CD14-positive monocyte (primary cell): ENCODE measurements at regions not wholly inside any gene's neighbourhood (a gene's known extent, or its start where the extent isn't known, plus 50 kb on each side); places are given as distances from the start of the nearest gene placed in this dataset.
"Not testable (repeated sequence)": the region's sequence is repeated elsewhere in the genome, so short reads cannot be mapped to it uniquely, and the experiment has no call there.

Source experiments
- DNase-seq, 3 donors: peaks; one replicate each; pipeline ENCODE4 v3.0.0-alpha.2; 2011 to 2022
- H2AFZ ChIP-seq: 2 replicates; pipeline ENCODE4 v1.6.0; 2012; ENCODE audit warnings: mild to moderate bottlenecking, low read depth, low read length, inconsistent platforms; ENCODE audit not compliant: insufficient read depth, poor library complexity, severe bottlenecking
- H3K27ac ChIP-seq, 2 donors: 1 replicate in 1 of 2; 2 replicates in 1 of 2; pipeline ENCODE4 v1.5.1; 2012 to 2013; ENCODE audit warnings: low read length in 2 of 2, control low read depth in 1 of 2, inconsistent platforms in 1 of 2, low read depth in 1 of 2, mild to moderate bottlenecking in 1 of 2
- H3K27me3 ChIP-seq, 2 donors: one replicate each; pipeline versions ENCODE4 v1.6.0 to v1.6.1; 2011 to 2013; ENCODE audit warnings: low read length in 2 of 2; ENCODE audit not compliant: control insufficient read depth in 2 of 2, insufficient read depth in 2 of 2
- H3K36me3 ChIP-seq, 2 donors: replicated peaks in 1 of 2; 1 replicate in 1 of 2; 2 replicates in 1 of 2; pipeline versions ENCODE4 v1.5.1 to v1.6.1; 2012 to 2013; ENCODE audit warnings: low read length in 2 of 2, control low read depth in 1 of 2, inconsistent platforms in 1 of 2, mild to moderate bottlenecking in 1 of 2; ENCODE audit not compliant: insufficient read depth in 2 of 2, control insufficient read depth in 1 of 2
- H3K4me1 ChIP-seq, 2 donors: 1 replicate in 1 of 2; 2 replicates in 1 of 2; pipeline versions ENCODE4 v1.5.1 to v1.6.1; 2012 to 2013; ENCODE audit warnings: low read length in 2 of 2, control low read depth in 1 of 2, inconsistent platforms in 1 of 2, mild to moderate bottlenecking in 1 of 2, moderate library complexity in 1 of 2; ENCODE audit not compliant: insufficient read depth in 2 of 2, control insufficient read depth in 1 of 2
- H3K4me2 ChIP-seq: replicated peaks from 2 replicates; pipeline ENCODE3; 2012; ENCODE audit warnings: low read length, moderate library complexity, mild to moderate bottlenecking; ENCODE audit not compliant: poor library complexity, severe bottlenecking; ENCODE audit errors: extremely low read depth
- H3K4me3 ChIP-seq, 3 experiments: fragments of 200-600 bp in 1 of 3; sonication (generic) in 1 of 3; replicated peaks in 1 of 3; 1 replicate in 2 of 3; 2 replicates in 1 of 3; pipeline ENCODE4 v1.5.1; 2011 to 2013; ENCODE audit warnings: low read length in 3 of 3, mild to moderate bottlenecking in 3 of 3, control low read depth in 2 of 3, low read depth in 2 of 3, inconsistent platforms in 1 of 3, moderate library complexity in 1 of 3
- H3K79me2 ChIP-seq: 2 replicates; pipeline ENCODE4 v1.6.0; 2012; ENCODE audit warnings: mild to moderate bottlenecking, control low read depth, inconsistent platforms, low read length, moderate library complexity; ENCODE audit not compliant: insufficient read depth
- H3K9ac ChIP-seq: 2 replicates; pipeline ENCODE4 v1.6.0; 2017; ENCODE audit warnings: low read length, mild to moderate bottlenecking; ENCODE audit not compliant: insufficient read depth, poor library complexity, severe bottlenecking
- H3K9me3 ChIP-seq, 2 donors: replicated peaks in 1 of 2; 1 replicate in 1 of 2; 2 replicates in 1 of 2; pipeline versions ENCODE4 v1.5.1 to v1.6.1; 2012 to 2013; ENCODE audit warnings: low read length in 2 of 2, control low read depth in 1 of 2; ENCODE audit not compliant: control insufficient read depth in 1 of 2, insufficient read depth in 1 of 2
- H4K20me1 ChIP-seq: 2 replicates; pipeline ENCODE4 v1.6.0; 2012; ENCODE audit warnings: mild to moderate bottlenecking, low read length, control low read depth, moderate library complexity; ENCODE audit not compliant: insufficient read depth
- H3K27ac Mint-ChIP-seq, 7 donors: one replicate each; pipeline ENCODE4 v1.8.0; 2020; ENCODE audit warnings: mild to moderate bottlenecking in 7 of 7, mixed read lengths in 7 of 7, moderate library complexity in 6 of 7, inconsistent platforms in 2 of 7
- H3K27me3 Mint-ChIP-seq, 3 donors: one replicate each; pipeline ENCODE4 v1.8.0; 2021 to 2022; ENCODE audit warnings: low read depth in 3 of 3, mild to moderate bottlenecking in 3 of 3, mixed read lengths in 3 of 3, moderate library complexity in 3 of 3, inconsistent platforms in 1 of 3
- H3K36me3 Mint-ChIP-seq, 2 donors: one replicate each; pipeline ENCODE4 v1.8.0; 2020; ENCODE audit warnings: mixed read lengths in 2 of 2, inconsistent platforms in 1 of 2, mild to moderate bottlenecking in 1 of 2
- H3K4me1 Mint-ChIP-seq: one replicate; pipeline ENCODE4 v1.8.0; 2020; ENCODE audit warnings: mild to moderate bottlenecking, mixed read lengths
- H3K4me3 Mint-ChIP-seq, 2 donors: one replicate each; pipeline ENCODE4 v1.8.0; 2020; ENCODE audit warnings: mild to moderate bottlenecking in 2 of 2, mixed read lengths in 2 of 2, moderate library complexity in 1 of 2
- H3K9me3 Mint-ChIP-seq, 7 donors: one replicate each; pipeline ENCODE4 v1.8.0; 2020 to 2022; ENCODE audit warnings: mixed read lengths in 7 of 7, mild to moderate bottlenecking in 6 of 7, moderate library complexity in 6 of 7, inconsistent platforms in 2 of 7
- WGBS: methylation state at CpG from one replicate; pipeline ENCODE4 v1.1.5; 2013; ENCODE audit warnings: missing lambda C conversion rate; ENCODE audit not compliant: insufficient coverage; 5-methylcytosine and 5-hydroxymethylcytosine counted together
- intact Hi-C, 2 donors: fragments of 100-400 bp; cut with micrococcal nuclease; formaldehyde crosslinking; loops; one replicate each; pipeline versions ENCODE4 v1.15.0 to v1.15.1; 2023
- TF ChIP-seq, protein P1 (sequence below): fragments of 200-600 bp; IDR thresholded peaks from one replicate; pipeline ENCODE4 v1.8.0; 2022; ENCODE audit warnings: antibody characterized with exemption, mild to moderate bottlenecking

DNA sequence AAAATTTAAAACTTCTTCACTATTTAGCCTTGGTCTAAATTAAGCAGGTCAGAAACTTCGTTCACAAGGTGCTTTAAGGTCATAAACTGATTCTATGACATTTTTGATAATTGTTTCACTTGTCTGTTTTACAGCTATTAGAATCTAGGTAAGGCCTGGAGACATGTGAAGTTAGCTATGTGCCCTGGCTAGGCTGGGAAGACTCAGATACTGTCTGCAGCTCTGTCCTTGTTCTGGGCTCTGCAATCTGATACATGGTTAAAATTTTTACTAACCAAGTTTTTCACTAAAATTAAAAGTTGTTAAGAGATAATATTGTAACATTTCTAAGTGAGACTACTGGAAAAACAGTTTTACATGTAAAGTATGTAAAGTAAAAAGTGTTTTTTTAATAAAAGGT is 479.6 kb upstream of the EPHA6 start:
- no peaks in the 10 kb centered on the region for H3K4me1 ChIP-seq
- Mint-ChIP-seq H3K27ac (no peak overlapping the region), H3K4me1 (no peaks in the 10 kb centered on the region), H3K27me3 (peaks cover 0 to under 1% (median 0%) of the 10 kb centered on the region in 3 donors), H3K36me3 (no peaks in the 10 kb centered on the region), H3K9me3 (peaks cover 0 to 9% (median 2%) of the 10 kb centered on the region in 7 donors), H3K4me3 (no peak overlapping the region)
- intact Hi-C loops, result no loop called here
- H3K36me3 ChIP-seq, result no peaks in the 10 kb centered on the region
- DNase-seq, result no peak
- no peaks in the 10 kb centered on the region for H3K9me3 ChIP-seq
- TF ChIP-seq, protein P1, sequence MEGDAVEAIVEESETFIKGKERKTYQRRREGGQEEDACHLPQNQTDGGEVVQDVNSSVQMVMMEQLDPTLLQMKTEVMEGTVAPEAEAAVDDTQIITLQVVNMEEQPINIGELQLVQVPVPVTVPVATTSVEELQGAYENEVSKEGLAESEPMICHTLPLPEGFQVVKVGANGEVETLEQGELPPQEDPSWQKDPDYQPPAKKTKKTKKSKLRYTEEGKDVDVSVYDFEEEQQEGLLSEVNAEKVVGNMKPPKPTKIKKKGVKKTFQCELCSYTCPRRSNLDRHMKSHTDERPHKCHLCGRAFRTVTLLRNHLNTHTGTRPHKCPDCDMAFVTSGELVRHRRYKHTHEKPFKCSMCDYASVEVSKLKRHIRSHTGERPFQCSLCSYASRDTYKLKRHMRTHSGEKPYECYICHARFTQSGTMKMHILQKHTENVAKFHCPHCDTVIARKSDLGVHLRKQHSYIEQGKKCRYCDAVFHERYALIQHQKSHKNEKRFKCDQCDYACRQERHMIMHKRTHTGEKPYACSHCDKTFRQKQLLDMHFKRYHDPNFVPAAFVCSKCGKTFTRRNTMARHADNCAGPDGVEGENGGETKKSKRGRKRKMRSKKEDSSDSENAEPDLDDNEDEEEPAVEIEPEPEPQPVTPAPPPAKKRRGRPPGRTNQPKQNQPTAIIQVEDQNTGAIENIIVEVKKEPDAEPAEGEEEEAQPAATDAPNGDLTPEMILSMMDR, result no peak
- no peak overlapping the region for H2AFZ ChIP-seq
- H3K9ac ChIP-seq, result no peak overlapping the region
- no peak overlapping the region for H3K4me3 ChIP-seq
- H3K27me3 ChIP-seq, result no peaks in the 10 kb centered on the region
- no peak overlapping the region for H3K27ac ChIP-seq
- H3K79me2 ChIP-seq, result no peaks in the 10 kb centered on the region
- no peaks in the 10 kb centered on the region for H4K20me1 ChIP-seq
- H3K4me2 ChIP-seq, result no peak overlapping the region
- whole genome bisulfite sequencing, result no CpG with 5 or more reads among the region's 1 CpG

DNA sequence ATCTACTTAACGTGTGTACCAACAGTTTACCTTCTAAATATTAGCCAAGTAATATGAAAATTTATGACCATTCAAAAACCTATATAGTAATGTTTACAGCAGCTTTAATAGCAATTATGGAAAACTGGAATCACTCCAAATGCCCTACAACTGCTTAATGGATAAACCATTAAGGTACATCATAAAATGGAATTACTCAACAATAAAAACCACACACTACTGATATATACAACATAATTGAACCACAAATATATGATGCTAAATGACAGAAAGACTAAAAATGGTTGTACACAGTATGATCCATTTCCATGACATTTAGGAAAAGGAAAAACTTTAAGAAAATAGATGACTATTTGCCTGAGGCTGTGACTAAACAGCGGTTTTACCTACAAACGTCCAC is 467.1 kb upstream of the EPHA6 start:
- H3K27me3 Mint-ChIP-seq, result no peaks in the 10 kb centered on the region

GRCh38 chr3:96351598-96351997 is 462.8 kb upstream of the EPHA6 start:
- H3K4me2 ChIP-seq, DNase-seq, H3K36me3 ChIP-seq, H3K27me3 Mint-ChIP-seq, H3K4me3 ChIP-seq, H3K27ac Mint-ChIP-seq, H3K4me3 Mint-ChIP-seq, H4K20me1 ChIP-seq, H3K4me1 ChIP-seq, H3K9me3 Mint-ChIP-seq, H3K79me2 ChIP-seq, H3K9ac ChIP-seq, H3K36me3 Mint-ChIP-seq, intact Hi-C loops, H3K27me3 ChIP-seq, H3K27ac ChIP-seq, H3K4me1 Mint-ChIP-seq, H2AFZ ChIP-seq: not testable (repeated sequence)
- H3K9me3 ChIP-seq, result peaks cover 0 to 11% of the 10 kb centered on the region in 2 donors

More for the DNA sequence above, 467.1 kb upstream of the EPHA6 start:
- H3K36me3 Mint-ChIP-seq, result no peaks in the 10 kb centered on the region
- H3K79me2 ChIP-seq, result no peaks in the 10 kb centered on the region
- peaks cover 0 to 3% (median 0%) of the 10 kb centered on the region in 7 donors for H3K9me3 Mint-ChIP-seq
- no peaks in the 10 kb centered on the region for H3K4me1 Mint-ChIP-seq
- TF ChIP-seq, protein P1, result no peak
- DNase-seq, result no peak
- no peaks in the 10 kb centered on the region for H3K27me3 ChIP-seq
- H2AFZ ChIP-seq, result no peak overlapping the region
- intact Hi-C loops, result no loop called here
- no peak overlapping the region for H3K9ac ChIP-seq
- H3K27ac ChIP-seq, result no peak overlapping the region
- H3K4me3 Mint-ChIP-seq, result no peak overlapping the region
- no peaks in the 10 kb centered on the region for H3K4me1 ChIP-seq
- H3K4me2 ChIP-seq, result no peak overlapping the region
- H3K27ac Mint-ChIP-seq, result no peak overlapping the region
- WGBS, result 100% methylated on average over 1 of the region's 3 CpGs
- no peaks in the 10 kb centered on the region for H4K20me1 ChIP-seq
- H3K36me3 ChIP-seq, result no peaks in the 10 kb centered on the region
- no peak overlapping the region for H3K4me3 ChIP-seq
- peaks cover 0 to 6% of the 10 kb centered on the region in 2 donors for H3K9me3 ChIP-seq
